Muscle of back (tissue), 3 donors: ENCODE measurements at regions not wholly inside any gene's neighbourhood (a gene's known extent, or its start where the extent isn't known, plus 50 kb on each side); places are given as distances from the start of the nearest gene placed in this dataset.
"Not testable (repeated sequence)": the region's sequence is repeated elsewhere in the genome, so short reads cannot be mapped to it uniquely, and the experiment has no call there.

ENCODE experiments used
- DNase-seq, 3 donors: peaks; one replicate each; pipeline versions ENCODE4 v3.0.0 to v3.0.0-alpha.2; 2013

GRCh38 chr5:1667648-1668140 is 131.9 kb downstream of the MRPL36 start:
- no peak for DNase-seq

GRCh38 chr5:1666812-1667588 is 132.6 kb downstream of the MRPL36 start:
- DNase-seq = peak; percentile 25 to 62 (median 47)

- DNase-seq = no peak
Observed at GRCh38 chr5:1666221-1666620, 133.4 kb downstream of the MRPL36 start.

GRCh38 chr5:1665803-1666202 is 133.8 kb downstream of the MRPL36 start:
- no peak for DNase-seq

GRCh38 chr5:1665231-1665630 is 134.4 kb downstream of the MRPL36 start:
- no peak for DNase-seq

DNA sequence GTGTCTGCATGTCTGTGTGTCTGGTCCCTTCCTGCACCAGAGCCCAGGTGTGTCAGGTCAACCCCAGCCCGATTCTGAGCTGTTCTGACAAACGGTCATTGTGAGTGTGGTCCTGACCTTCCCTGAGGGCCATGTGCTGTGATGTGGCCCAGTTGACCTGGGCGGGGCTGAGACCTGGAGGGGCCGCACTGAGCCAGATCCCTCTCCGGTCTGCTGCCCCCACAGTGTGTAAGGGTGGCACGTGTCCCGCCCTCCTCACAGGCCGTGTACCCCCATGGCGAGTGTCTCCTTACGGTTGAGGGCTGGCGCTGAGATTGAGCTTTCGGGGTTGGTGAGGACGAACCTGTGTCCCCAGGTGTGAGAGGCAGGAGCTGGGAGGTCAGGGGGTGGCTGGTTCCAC is 136.5 kb downstream of the MRPL36 start:
- no peak for DNase-seq

- no peak for DNase-seq
Observed at GRCh38 chr5:1662559-1663085, 137.0 kb downstream of the MRPL36 start.

GRCh38 chr5:1661831-1662558 is 137.6 kb downstream of the MRPL36 start:
- DNase-seq = no peak

DNA sequence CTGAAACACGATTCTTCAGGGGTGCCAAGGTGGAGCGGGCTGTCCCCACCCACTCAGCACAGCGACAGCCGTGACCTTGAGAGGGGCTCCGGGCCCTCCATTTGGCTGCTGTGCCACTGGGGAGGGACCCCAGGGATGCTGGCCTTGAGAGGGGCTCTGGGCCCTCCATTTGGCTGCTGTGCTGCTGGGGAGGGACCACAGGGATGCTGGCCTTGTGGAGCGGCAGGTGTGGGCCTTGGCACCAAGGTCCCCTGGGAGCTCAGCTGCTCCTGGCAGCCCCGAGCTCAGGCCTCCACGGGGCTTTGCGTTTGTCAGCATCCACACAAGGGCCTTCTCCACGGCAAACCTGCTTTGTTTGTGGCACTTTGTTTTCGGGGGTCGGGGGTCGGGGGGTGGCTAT is 137.6 kb upstream of the LPCAT1 start:
- no peak for DNase-seq

DNA sequence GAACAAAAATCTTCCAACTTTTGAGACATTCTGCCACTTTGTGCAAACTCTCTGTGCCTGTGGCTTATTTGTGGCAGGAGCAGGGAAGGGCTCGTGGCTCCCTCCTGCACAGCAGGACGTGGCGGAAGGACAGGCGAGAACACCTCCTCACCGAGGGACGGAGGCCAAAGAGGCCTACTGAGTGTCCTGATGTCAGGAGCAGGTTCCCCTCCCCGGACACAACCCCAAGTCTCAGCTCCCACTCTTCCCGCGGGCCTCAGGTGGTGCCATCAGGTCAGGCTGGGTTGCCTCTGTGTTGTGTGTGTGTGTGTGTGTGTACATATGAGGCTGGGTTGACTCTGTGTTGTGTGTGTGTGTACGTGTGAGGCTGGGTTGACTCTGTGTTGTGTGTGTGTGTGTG is 136.8 kb upstream of the LPCAT1 start:
- DNase-seq = no peak

DNA sequence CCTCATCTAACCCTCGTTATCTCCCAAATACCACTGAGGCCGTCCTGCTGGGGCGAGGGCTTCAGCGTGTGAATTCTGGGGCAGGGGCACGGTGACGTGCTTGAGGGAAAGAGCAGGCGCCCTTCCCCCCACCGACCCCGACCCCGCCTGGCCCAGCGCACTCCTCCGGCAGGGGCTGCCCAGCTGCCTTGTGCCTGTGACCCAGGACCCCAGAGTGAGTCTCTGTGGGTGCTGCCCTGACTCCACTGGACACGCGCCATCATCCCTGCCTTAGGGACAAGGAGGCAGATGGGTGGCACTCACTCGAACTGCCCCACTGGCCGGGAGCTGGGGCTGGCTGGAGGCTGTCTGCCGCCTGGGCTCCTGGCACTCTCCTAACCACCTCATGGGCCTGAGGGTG is 136.2 kb upstream of the LPCAT1 start:
- DNase-seq = no peak

GRCh38 chr5:1659100-1659981 is 135.6 kb upstream of the LPCAT1 start:
- DNase-seq = no peak

GRCh38 chr5:1658665-1659064 is 134.9 kb upstream of the LPCAT1 start:
- DNase-seq = no peak

- no peak for DNase-seq
Observed at GRCh38 chr5:1657161-1657741, 133.5 kb upstream of the LPCAT1 start.

DNA sequence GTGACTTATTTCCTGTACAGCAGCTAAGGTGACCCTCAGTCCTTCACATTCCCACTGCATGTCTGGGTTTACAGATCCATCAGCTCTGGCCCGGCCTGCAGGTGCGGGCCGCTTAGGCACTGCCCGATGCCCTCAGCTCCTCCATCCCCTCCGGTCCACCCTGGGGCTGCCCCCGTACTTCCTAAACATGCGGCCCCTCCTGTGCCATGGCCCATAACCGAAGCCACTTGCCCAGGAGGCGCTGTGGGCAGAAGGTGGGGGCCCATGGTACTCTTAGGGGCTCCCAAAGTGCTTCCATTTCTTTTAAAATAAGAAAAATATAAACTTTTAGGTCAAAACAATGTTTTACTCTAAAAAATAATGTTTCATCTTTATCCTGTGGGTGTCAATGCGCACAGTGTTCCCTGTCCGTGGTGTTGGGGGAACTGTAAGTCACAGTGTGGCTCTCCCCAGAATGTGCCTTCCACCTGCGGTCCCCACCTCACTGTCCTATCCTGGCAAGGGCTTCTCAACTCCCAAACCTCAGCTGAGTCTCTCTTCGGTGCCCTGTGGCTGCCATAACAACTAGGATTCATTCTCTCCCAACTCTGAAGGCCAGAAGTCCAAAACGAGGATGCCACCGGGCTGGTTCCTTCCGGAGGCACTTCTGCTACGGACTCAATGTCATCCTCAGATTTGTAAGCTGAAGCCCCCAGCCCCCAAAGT is 132.7 kb upstream of the LPCAT1 start:
- no peak for DNase-seq

GRCh38 chr5:1655496-1656270 is 131.9 kb upstream of the LPCAT1 start:
- DNase-seq = no peak

GRCh38 chr5:1654786-1655495 is 131.2 kb upstream of the LPCAT1 start:
- no peak for DNase-seq

DNA sequence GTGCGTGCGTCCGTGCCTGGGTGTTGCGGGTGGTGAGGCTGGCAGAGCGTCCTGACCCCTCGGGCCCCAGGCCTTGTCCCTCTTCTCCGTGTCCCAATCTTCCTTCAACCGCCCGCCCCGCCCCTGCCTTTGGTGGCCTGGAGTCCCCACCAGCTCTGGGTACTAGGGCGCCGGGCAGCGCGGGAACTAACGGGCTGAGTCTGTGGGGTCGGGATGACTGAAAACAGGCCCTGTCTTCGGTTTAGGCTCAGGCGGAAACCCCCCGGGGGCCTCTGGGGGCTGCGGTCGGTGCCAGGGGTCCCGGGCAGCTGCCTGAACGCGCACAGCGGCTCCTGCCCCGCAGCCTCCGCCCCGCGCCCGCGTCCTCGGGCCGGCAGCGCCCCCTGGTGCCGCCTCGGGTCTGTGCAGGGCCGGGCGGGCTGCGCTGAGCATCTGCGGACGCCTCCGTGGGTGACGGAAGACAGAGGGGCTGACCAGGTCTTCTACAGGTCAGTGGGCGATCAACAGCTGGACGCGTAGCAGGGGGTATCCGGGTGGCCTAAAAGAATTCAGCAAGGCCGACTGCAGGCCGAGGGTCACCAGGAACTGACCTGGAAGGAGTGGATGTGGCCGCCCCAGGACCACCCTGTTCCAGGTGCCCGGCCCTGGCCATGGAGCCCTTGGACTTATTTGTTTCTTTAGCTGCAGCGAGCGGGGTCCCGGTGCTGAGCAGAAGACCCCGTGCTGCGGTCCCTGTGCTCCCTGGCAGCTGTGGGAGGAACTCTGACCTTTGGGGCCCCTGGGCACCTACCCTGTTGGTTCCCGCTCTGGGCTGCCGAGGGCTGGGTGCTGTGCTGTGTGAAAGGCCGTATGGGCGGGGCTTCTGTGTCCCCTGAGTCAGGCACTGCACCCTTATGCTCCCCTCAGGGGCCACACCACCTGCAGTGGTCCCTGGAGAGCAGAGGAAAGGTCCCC is 130.2 kb upstream of the LPCAT1 start:
- not testable (repeated sequence) for DNase-seq
